NCI-H2227 (cell line): ENCODE measurements at regions not wholly inside any gene's neighbourhood (a gene's known extent, or its start where the extent isn't known, plus 50 kb on each side); places are given as distances from the start of the nearest gene placed in this dataset.
"Not testable (repeated sequence)": the region's sequence is repeated elsewhere in the genome, so short reads cannot be mapped to it uniquely, and the experiment has no call there.

Source experiments
- DNase-seq: peaks from one replicate; lab custom pipeline; 2025; ENCODE audit not compliant: unreplicated experiment; lab: John Stamatoyannopoulos, UW

- DNase-seq: no peak
Measured at GRCh38 chr1:110260194-110260593, 50.1 kb downstream of the KCNC4 start.

- no peak for DNase-seq
Measured at GRCh38 chr1:110262296-110262695, 52.2 kb downstream of the KCNC4 start.

- DNase-seq: no peak
Measured at GRCh38 chr1:110262846-110263631, 52.9 kb downstream of the KCNC4 start.

GRCh38 chr1:110264430-110264829, 54.3 kb downstream of the KCNC4 start:
- no peak for DNase-seq

- no peak for DNase-seq
Measured at GRCh38 chr1:110265186-110265585, 55.1 kb downstream of the KCNC4 start.

- no peak for DNase-seq
Measured at GRCh38 chr1:110266834-110267233, 56.7 kb downstream of the KCNC4 start.

- no peak for DNase-seq
Measured at GRCh38 chr1:110267260-110267659, 57.1 kb downstream of the KCNC4 start.

GRCh38 chr1:110272045-110272444, 61.9 kb downstream of the KCNC4 start:
- no peak for DNase-seq

GRCh38 chr1:110273832-110274231, 63.7 kb downstream of the KCNC4 start:
- DNase-seq: not testable (repeated sequence)

GRCh38 chr1:110280126-110280525, 59.1 kb upstream of the RBM15 start:
- no peak for DNase-seq

GRCh38 chr1:110280804-110281203, 58.4 kb upstream of the RBM15 start:
- DNase-seq: no peak

- peak; percentile 22 for DNase-seq
Measured at GRCh38 chr1:110281363-110282290, 57.5 kb upstream of the RBM15 start.

GRCh38 chr1:110282395-110282794, 56.8 kb upstream of the RBM15 start:
- DNase-seq: no peak

GRCh38 chr1:110283677-110284076, 55.5 kb upstream of the RBM15 start:
- no peak for DNase-seq

- no peak for DNase-seq
Measured at GRCh38 chr1:110285316-110285715, 53.9 kb upstream of the RBM15 start.

GRCh38 chr1:110286564-110286963, 52.6 kb upstream of the RBM15 start:
- DNase-seq: no peak

GRCh38 chr1:110288111-110288510, 51.1 kb upstream of the RBM15 start:
- no peak for DNase-seq
